ENCODE measurements at regions not wholly inside any gene's neighbourhood (a gene's known extent, or its start where the extent isn't known, plus 50 kb on each side); places are given as distances from the start of the nearest gene placed in this dataset.
"Not testable (repeated sequence)": the region's sequence is repeated elsewhere in the genome, so short reads cannot be mapped to it uniquely, and the experiment has no call there.

DNA sequence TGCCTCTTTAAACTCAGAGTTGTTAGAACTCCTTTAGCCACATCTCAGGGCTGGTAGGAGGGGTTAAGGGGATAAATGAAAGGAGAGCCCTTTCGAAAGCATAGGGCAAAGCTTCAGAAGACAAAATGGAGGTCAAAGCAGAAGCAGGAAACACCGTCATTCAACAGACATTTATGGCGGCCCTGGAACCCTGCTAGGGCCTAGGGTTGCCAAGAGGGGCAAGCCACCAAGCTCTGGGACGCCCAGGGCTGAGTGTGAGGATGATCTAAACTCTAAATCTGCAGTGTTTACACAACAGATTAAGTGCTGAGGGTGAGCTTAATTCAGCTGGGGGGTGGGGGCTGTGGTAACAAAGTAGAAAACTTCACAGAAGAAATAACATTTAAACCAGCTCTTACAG lies 79.0 kb upstream of the NFE2L3 start:
- DNase-seq, result no peak

DNA sequence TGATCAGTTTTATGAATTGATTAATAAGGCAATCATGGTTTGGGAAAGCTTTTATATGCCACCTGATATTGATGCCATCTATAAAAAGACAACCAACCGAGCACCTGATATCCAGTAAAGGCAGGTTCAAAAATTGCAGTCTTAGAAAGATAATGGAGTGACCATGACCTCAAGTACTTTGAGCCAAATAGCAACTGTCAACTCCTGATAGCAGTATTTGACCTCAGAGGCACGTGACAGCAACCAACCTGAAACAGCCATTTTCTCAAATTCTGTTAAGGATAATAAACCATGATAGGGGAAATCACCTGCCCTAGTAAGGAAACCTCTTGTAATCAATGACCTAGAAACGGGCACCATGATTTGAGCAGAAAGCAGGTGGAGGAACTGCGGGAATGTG lies 77.1 kb upstream of the NFE2L3 start:
- DNase-seq, result no peak

DNA sequence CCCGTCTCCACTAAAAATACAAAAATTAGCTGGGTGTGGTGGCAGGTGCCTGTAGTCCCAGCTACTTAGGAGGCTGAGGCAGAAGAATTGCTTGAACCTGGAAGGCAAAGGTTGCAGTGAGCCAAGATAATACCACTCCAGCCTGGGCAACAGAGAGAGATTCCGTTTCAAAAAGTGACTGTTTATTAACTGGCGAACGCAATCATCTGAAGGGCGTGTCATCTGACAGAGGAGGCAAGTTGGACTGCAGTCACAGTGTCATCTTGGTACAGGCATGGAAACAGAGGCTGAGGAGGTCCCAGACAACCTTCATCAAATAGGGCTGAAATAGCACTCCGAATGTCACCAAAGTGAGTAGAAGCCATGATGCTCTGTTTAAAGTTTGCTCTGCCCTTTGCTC lies 75.3 kb upstream of the NFE2L3 start:
- DNase-seq, result no peak

DNA sequence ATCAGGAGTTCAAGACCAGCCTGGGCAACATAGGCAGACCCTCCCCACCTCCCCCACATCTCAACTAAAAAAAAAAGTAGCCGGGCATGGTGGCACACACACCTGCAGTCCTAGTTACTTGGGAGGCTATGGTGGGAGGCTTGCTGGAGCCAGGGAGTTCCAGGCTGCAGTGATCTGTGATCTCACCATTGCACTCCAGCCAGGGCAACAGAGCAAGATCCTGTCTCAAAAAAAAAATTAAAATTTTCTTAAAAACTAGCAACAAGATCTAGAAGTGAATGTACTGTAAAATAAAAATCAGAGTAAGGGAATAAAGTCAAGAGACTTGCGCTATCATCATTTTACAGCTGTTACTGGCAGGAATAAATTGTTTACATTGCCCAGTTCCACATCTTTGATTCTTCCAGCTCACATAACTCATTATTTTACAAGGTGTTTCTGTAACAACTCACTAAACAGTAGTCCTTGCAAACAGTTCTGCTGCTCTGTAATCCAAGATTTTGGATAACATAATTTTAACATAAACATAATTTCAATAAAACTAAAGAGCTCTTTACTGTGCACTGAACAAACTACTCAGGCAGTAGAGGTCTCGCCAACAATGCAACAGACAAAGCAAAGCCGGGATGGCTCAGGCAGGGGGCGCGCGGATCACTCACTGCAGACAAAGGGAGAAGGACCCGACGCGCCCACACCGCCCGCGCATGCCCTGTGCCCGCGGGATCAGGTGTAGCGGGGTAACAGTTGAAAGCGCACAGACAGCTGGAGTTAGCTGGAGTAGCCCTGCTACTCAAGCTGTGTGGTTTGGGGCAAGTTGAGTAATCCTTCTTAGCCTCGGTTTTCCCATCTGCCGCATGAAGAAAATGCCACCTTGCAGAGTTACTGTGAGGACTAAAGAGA lies 73.3 kb upstream of the NFE2L3 start:
- peak; percentile 63 to 70 for DNase-seq

DNA sequence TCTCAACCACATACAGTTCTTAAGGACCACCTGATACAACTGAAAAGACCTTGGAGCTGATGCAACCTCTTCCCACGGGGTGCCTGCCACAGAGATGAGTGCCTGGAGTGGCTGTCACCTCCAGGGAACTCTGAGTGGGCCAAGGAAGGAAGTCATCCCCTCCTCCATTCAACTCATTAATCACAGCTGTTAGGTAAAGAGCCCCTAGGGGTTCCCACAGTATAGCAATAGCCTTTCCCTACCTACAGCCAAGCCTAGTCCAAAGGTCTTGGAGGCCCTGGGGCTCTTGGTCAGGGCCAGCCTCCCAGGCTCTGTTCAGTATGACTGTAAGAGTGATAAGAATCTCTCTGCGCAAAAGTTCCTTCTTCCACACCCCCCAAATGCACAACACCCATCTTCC lies 70.4 kb upstream of the NFE2L3 start:
- DNase-seq, result no peak

DNA sequence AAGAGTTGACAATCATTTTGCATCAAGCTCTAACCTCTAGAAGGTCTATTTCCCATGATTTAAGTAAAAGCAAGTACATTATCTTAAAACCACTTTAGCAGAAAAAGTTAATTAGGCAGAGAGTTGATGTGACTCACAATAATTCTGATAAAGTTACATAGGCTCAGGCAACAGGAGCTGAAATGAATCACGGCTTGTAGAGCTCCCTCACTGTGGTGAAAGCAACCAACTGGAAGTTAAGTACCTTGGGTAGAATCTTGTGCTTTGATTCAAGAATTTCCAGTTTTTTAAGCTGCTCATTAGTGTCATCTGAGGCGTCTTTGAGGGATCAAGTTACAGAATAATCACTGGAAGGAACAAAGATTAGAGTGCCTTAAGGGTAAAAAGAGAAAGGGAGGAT lies 68.9 kb upstream of the NFE2L3 start:
- no peak for DNase-seq

DNA sequence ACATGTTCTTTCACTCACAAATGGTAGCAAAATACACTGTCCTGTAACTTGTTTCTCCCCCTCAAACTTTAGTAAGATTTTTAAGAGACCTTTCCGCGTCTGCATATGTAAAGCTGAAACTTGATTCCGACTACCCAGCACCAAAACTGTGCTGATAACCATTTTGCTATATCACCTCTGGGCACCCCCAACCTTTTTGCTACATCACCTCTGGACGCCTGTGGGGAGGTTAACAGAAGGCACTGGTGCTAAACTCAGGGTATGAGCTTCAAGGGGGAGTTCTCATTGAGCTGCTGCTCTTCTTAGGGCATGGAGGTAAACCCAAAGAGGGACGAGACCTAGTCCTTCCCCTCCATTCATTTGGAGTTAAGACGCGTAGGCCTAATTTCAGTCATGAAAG lies 67.6 kb upstream of the NFE2L3 start:
- no peak for DNase-seq

DNA sequence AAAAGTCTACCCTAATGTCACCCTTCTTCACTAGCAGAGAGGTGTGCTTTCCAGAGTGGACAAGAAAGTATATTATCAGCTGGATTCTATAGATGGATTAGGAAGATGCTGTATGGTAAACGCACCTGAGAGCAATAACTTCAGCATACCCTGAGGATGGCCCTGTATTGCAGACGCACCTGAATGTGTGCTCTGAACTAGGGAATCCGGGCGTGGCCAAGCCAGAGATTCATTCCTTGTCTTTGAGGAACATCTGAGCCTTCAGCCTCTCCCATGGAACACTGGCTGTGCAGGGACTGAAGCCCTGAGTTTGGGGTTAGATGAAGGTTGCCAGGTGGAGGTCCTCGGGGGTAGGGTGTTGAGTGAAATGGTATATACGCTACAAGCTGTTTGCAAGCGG lies 66.2 kb upstream of the NFE2L3 start:
- DNase-seq, result no peak

DNA sequence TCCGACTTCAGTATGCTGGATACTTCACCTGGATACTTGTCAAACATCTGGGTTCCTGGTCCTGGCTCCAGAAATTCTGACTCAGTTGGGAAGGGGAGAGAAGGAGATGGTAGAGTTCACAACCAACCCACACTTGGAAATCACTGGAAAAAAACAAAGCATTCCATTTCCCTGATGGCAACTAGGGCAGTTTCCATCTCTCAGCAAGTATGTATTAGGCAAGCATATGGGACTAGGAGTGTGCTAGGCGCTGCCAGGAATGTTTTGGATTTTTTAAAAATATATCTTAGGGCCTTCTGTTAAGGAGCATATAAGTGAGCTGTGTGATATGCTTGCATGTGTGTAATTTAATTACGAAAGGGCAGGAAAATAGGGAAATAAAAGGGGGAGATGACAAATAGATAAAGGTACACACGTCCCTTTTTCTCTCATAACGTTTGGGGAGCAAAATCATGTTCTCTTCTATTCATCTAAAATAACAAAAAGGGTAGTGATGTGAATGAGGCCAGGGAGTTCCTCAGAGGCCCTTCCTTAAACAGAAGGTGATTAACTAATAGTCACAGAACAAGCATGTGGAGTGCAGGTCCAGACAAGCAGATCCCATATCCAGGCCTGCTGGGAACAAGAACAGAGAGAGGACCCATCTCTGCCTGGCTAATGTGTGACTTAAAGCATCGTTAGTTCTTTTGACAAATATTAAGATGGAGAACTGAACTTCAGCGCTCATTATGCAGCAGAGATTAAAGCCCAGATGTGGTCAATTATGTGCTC lies 64.5 kb upstream of the NFE2L3 start:
- no peak for DNase-seq

DNA sequence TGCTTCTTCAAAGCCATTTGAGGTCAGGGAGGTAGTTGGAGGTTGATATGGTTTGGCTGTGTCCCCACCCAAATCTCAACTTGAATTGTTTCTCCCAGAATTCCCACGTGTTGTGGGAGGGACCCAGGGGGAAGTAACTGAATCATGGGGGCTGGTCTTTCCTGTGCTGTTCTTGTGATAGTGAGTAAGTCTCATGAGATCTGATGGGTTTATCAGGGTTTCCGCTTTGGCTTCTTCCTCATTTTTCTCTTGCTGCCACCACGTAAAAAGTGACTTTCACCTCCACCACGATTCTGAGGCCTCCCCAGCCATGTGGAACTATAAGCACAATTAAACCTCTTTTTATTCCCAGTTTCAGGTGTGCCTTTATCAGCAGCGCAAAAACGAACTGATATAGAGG lies 62.5 kb upstream of the NFE2L3 start:
- not testable (repeated sequence) for DNase-seq

DNA sequence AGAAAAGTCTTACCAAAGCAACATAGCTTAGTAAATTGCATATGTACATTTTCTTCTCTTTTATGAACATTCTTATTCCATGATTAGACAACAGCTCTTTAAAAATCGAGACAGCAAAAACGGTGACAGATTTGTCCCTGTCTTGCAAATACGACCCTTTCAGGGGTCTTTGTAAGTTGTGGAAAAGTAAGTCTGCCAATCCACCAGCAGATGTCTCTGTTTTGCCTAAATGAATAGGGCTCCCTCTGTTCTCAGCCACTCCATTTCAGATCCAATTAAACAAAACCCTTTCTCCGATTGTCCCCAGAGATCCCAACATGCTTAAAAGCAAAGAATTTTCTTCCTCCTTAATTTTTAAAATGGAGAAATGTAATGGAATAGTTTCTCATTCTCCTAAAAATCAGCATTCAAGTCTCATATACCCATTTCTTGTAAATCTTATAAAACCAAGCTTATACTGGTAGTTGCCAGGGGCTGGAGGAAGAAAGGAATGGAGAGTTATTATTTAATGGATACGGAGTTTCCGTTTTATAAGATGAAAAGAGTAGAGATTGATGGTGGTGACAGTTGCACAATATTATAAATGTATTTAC lies 61.0 kb upstream of the NFE2L3 start:
- no peak for DNase-seq

DNA sequence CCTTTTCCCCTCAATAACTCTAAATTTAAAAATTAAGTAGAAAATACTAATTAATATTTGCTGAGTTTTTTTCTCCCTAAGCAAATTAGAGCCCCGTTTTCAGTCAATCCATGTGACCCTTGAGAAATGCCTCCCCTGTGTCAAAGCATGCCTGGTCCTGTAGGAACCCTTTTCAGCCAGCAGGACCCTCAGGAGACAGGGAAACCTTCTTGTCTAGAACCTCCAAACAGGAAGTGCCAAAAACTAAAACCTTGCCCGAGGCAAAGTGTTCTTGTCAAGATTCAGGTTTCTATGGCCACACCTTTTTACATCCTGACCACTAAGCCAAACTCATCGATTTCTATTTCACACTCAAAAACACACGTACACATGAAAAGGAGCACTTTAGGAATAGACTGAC lies 60.1 kb upstream of the NFE2L3 start:
- DNase-seq, result no peak

DNA sequence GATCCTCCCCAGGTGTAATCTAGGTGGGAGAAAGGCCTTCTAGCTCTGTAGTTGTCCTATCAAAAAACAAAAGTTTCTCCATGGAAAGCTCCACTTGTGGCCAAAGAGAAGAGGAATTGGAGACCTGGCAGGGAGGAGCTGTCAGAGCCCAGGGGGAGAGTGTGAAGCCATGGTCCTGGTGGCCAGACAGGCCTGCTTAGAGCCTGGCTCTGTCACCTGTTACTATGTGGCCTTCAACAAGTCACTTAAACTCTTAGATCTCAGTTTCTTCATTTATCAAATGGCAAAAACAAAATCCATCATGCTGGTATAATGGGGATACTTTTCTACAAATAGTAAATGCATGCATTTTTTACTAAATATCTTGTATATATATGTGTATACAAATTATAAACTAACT lies 59.0 kb upstream of the NFE2L3 start:
- no peak for DNase-seq

DNA sequence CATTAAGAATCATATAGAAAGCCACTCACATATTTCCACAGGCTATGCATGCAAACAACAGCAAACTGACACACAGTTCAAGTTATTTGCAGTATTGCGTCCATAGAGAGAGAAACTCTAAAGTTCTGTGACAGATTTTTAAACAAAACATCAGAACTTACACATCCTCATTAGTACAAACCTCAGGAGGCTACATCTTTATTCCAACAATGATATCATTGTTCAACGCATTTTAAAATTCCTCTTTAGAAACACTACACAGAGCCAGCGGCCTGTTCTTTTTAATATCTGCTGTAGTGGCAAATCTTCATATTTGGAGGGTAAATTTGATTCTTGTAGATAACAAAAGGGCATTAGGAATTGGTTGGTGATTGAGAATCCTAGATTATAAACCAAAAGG lies 55.9 kb upstream of the NFE2L3 start:
- DNase-seq, result no peak

DNA sequence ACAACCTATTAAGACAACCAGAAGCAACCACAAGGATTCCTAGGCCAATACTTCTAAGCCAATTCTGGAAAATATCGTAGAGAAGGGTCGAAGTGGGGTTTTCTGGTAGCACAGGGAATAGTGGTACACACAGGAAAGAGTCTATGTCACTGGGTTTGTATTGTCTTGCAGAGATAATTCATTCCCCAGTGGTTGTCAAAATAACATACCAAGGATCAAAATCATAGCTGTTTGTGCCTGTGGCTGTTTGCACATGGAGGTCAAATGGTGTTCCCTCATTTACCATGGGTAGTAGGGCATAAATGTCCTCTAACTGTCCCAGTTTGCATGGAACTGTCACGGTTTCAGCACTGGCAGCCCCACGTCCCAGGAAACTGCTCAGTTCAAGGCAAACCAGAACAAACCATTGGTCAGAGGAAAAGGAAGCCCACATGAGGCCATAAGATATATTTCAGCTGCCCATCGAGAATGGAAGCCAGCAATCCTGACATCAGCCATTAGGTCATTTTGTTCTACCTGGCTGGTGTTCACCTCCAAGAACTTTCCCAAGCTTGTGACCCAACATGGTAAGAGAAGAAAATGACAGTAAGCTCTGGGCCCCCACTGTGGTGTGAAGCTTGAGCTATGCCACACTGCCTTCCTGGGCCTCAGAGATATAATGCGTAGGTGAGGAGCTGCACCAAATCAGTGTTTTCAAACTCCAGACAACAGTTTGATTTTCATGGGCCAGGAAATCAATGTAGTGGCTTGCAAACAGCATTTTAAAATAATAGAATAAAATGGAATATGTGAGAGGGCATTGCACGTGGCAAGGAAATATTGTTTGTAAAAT lies 53.9 kb upstream of the NFE2L3 start:
- no peak for DNase-seq

DNA sequence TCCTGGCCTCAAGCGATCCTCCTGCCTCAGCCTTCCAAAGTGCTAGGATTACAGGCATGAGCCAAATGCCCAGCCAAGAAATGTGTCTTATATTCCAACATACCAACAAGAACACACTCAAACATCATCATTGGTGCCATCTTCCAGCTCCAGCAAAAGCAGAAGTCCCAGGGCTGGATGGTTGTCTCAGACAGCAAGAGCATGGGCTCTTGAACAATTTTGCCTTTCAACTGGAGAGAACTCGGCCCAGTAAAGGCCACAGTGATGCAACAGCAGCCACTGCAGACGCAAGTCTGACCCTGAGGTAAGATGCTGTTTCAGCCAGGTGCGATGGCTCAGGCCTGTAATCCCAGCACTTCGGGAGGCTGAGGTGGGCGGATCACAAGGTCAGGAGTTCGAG lies 52.8 kb upstream of the NFE2L3 start:
- no peak for DNase-seq

DNA sequence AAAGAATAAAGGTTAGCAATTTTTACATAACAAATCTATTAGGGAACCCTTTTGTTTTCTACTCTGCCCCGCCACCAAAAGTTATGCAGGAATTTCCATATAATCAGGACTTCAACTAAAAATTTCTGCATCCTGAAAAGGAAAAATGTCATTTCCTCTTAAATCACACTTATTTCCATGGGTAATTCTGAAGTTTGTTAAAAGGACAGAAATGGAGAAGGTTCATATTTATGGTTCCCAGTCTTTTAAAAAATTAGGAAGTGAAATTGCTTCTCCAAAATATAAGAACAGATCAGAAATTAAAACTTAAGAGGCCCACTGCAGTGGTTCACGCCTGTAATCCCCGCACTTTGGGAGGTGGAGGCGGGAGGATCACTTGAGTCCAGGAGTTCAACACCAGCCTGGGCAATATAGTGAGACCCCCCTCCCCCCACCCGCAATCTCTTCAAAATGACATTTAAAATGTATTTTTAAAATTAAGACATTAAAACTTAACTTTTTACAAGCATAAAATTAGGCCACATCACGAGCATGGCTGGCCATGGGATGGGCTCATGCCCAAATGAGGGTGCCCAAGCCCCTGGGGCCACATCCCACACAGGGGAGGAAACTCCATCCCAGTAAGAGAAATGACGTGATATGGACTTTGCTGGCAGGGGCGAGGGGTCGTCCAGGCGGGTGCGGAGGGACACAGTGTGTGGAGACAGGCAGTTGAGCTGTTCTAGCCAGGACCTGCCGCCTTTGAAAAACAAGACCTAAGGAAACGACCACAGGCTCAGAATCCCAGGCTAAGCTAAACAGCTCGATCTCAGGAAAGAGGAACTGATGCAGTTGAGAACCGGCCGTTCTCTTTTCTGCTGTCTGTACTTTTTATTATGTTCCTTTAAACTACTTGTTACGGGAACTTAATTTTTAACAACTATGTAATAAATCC lies 51.3 kb upstream of the NFE2L3 start:
- no peak for DNase-seq

DNA sequence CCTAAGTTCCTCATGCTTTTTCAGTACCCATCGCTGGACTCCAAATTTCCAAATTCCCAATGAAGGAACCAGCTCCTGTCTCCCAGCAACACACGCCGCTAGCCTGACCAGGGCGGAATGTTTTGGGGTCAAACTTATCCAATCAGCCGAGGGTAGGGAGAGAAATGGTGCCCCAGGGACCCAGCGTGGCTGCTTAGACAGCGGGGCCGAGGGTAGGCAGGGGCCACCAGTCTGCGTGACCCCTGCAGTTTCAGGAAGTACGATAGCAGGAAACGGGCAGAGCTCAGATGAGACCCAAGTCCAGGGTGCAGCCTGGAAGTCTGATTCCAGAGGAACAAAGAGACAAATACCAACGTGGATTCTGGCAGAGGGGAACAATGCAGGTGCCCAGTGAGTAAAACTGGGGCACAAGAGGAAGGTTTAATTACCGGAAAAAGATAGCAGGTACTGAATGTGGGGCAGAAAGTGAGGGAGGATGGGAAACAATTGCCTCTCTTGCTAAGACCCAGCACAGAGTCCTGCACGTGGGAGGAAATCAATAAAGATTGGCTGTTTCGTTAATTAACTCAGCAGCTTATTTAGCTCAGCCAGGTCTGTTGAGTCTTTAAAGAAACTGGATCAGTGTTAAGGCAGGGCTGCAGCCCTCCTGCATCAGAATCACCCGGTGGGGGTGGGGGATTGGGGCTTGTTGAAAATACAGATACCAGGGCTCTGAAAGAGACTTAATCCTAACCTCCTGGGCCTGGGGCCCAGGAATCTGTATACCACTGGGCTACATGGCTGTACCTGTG lies 50.4 kb upstream of the NFE2L3 start:
- DNase-seq, result no peak

DNA sequence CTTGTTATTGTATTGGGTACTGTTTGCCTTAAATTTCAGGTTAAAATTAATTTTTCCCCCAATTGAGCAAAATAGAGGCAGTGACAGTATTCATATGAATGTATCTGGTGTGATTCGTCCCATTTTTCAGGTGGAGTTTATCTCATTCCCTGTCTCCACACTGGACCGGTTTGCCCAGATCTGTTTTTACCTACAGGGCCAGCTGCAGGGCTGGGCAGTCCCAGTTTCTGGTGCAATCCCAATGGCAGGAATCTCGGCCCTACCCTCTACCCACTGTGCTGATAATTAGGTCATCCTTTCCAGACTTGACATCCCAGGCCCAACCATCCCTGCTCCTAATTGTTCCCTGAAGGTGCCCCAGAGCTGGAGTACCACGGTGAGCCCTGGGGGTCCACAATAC lies 49.8 kb upstream of the NFE2L3 start:
- no peak for DNase-seq

Measured in stimulated activated CD4-positive, alpha-beta T cell treated with anti-CD3 and anti-CD28 coated beads, Interleukin-2, amount 100 ng/mL, for 48 hours (primary cell).